ENCODE measurements at regions not wholly inside any gene's neighbourhood (a gene's known extent, or its start where the extent isn't known, plus 50 kb on each side); places are given as distances from the start of the nearest gene placed in this dataset.

DNA sequence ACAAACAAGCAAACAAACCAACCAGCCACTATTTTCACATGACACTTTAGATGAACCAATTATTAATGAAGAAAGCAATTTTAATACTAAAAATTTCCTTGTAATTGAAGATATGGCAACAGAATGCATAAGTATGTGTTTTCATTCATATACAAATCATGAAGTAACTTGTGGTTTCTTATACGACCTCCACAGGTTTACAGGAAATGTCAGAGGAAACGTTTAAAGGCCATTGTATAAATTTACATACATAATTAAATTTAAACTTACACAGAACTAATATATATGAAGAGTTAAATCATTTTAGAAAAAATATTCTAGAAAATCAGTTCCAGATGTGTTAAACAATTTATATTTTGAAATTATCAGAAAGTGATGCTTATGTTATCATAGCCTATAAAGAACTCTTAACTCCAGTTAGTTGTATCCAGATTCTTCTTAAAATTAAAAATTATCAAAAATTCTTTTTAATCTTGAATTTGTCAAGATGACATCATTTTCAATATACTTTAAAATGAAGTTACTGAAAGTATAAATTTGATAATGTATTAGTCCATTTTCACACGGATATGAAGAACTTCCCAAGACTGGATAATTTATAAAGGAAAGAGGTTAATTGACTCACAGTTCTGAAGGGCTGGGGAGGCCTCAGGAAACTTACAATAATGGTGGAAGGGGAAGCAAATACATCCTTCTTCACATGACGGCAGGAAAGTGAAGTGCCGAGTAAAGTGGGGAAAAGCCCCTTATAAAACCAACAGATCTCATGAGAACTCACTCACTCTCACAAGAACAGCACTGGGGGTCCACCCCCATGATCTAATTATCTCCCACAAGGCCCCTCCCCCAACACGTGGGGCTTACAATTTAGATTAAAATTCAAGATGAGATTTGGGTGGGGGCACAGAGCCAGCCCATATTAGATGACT, 192.0 kb downstream of the PIK3R1 start:
- no peak for DNase-seq (ENCODE audit: low read depth in 2 of 2)

DNA sequence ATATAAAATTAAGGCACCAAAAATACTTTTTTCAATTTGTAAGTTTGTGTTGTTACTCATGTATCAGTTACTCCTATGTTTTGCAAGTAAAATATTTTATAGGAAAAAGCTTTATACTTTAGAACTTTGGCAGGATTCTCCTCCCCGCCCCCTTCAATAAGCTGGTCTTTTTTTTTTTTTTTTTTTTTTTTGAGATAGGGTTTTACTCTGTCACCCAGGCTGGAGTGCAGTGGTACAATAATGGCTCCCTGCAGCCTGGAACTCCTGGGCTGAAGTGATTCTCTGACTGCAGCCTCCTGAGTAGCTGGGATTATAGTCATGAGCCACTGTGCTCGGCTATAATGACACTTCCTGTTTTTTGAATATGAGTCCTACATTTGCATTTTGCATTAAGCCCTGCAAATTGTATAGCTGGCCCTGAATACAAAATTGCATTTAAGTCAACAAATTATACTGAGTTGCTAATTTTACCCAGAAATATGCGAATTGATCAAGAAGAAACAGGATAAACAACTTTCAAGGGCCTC, 192.9 kb downstream of the PIK3R1 start:
- DNase-seq (ENCODE audit: low read depth in 2 of 2): no peak

DNA sequence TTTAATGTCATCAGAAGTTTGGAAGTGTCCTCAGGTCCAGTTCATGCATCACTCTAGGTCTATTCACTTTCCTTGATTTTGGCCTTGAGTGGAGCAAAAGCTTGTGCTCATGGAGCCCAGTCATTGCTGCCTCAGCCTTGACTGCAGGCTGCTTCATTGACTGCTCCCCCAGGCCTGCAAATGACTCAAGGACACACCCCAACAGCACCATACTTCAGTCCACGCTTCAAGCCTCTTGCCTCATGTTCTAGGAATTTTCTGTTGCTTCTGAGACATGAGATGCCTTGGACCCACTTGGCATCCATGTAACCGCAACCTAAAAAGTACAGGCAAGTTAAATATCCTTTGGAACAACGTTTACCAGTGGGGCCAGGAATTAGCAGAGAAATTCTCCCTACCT, 193.7 kb downstream of the PIK3R1 start:
- no peak for DNase-seq (ENCODE audit: low read depth in 2 of 2)

DNA sequence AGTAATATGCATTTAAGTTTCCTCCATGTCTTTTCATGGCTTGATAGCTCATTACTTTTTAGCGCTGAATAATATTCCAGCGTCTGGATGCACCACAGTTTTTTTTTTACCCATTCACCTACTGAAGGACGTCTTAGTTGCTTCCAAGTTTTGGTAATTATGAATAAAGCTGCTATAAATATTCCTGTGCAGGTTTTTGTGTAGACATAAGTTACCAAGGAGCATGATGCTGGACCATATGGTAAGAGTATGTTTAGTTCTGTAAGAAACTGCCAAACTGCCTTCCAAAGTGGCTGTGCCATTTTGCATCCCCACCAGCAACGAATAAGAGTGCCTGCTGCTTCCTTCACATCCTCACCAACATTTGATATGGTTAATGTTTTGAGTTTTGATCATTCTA, 195.6 kb downstream of the PIK3R1 start:
- no peak for DNase-seq (ENCODE audit: low read depth in 2 of 2)

DNA sequence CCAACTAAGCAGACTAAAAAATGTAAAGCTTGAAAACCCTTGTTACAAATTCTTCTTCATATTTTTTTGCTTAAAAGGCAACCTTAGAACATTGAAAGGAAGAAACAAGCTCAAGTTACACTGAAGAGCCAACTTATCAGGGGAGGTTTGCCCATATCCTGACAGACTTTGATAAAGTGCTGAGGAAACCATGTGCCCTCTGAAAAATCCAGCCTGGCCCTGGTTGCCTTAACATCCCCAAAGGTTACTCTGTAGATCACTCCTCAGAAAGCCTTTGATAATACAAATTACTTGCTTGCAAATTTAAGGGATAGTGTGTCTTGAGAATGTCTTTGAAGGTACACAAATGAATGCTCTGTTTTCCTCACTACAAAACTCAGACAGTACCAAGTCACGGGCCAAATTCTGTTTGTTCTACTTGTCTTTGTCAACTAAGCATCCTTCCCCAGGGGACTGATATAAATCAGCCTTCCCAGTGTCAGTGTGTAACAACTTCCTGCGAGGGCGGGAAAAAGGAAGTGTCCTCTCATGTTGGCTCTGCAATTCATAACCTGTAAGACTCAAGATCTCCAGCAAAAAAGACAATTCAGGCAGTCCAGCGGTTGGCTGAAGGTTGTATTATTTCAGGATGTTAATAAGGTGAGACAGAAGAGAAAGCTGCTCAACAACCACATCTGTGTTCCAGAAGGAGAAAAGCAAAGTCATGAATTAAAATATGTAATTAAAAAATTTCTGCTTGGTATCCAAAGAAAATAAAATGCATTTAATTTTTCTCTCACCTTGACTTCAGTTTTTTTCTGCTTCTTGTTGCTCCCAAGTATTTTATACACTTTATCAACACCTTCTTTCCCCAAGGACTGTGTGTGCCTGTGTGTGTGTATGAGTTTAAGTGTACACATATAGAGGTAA, 199.9 kb downstream of the PIK3R1 start:
- no peak for DNase-seq (ENCODE audit: low read depth in 2 of 2)

DNA sequence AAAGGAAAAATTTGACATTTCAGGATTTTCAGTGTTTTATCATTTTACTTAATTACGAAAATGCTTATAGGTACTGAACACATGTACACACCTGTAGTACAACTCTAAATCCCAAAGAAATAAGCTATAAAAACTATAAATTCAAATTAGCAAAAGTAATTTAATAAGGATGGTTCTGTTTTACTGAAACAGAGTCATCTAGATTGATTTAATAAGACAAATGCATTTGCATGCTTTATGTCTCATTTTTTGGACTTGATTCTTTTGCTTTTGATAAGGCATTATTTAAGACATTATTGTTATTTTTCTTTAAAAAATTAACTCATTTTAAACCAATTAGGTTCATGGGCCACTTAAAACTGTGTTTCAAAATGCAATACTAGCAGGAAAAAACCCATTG, 201.2 kb downstream of the PIK3R1 start:
- no peak for DNase-seq (ENCODE audit: low read depth in 2 of 2)

DNA sequence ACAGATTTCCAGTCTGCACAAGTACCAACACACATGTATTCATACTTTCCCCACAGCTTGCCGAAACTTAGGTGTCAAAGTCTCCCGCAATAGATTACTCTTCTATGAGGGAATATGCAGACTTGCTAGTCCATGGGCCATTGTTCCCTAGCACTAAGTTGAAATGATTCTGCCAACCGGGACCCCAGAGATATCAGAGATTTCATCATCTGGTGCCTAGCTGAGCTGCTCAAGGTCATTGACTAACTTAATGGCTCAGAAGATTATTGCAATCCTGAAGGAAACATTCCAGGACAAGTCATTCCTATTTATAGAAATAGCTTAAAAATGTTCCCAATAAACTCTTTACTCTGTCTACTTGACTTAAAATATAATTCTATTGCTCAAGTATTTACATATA, 202.6 kb downstream of the PIK3R1 start:
- DNase-seq (ENCODE audit: low read depth in 2 of 2): no peak

DNA sequence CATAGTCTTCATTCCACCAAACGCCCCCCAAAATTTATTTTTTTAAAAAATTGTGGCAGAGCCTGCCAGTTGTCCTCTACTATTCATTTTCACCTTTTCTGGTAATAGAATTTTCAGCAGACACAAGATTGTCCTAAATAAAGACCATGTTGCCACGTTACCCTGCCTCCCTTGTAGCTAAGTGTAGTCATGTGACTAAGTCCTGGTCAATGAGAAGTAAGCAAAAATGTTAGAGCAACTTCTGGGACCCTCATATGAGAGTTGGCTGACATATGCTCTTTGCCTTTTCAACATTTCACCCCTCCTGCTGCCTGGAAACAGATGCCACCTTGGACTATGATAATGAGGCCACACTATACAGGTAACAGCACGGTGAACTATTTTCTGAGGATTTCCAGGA, 203.1 kb downstream of the PIK3R1 start:
- no peak for DNase-seq (ENCODE audit: low read depth in 2 of 2)

DNA sequence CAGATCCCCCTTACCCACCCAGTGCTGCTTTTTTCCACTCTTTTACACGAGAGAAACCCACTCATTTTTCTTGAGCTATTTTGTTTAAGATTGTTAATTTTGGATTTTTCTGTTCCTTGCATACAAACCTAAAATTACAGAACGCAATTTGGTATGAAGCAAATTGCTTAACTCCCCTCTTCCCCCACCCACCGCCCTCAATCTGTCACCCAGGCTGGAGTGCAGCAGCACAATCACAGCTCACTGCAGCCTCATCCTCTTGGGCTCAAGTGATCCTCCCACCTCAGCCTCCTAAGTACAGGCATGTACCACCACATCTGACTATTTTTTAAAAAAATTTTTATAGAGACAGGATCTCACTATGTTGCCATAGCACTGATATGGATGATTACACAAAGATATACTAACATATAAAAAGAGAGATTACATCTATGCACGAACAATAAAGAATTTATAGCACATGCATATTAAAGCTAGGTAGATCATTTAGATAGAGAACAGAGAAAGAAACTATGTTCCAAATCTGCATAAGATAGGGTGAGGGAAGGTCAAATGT, 203.6 kb downstream of the PIK3R1 start:
- DNase-seq (ENCODE audit: low read depth in 2 of 2): no peak

DNA sequence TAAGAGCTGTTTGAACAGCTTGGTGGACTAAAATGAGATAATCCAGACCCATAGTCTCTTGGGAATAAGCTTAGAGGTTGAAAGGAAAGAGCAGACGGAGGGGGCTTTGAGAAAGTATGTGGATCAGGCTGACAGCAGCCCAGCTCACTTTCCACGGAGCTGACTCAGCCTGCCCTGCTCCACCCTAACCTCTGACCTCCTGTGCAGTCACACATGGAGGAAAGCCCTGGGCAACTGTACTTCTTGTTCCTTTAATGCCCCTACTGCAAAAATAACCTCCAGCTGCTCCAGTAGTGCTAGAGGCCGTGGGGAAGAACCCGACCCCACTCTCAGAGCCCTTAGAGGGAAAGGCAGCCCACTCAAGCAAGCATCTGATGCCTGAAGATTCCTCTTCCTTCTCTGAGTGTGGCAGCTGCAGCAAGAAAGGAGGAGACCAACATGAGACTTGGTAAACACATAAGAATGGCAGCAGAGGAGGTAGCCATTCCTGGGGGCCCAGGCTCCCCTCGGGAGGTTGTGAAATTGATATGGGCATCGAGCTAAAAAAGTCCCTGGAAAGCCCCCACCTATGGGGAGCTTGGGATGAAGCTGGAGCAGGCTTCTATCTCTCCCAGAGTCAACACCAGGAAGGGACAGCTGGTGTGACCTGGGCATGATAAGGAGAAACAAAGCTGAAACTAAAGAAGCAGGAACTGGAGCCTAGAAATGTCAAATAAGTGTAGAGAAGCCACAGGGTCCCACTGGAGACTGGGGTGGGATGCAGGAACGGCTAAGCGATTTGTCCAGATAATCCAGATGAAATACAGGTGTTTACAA, 204.3 kb downstream of the PIK3R1 start:
- no peak for DNase-seq (ENCODE audit: low read depth in 2 of 2)

DNA sequence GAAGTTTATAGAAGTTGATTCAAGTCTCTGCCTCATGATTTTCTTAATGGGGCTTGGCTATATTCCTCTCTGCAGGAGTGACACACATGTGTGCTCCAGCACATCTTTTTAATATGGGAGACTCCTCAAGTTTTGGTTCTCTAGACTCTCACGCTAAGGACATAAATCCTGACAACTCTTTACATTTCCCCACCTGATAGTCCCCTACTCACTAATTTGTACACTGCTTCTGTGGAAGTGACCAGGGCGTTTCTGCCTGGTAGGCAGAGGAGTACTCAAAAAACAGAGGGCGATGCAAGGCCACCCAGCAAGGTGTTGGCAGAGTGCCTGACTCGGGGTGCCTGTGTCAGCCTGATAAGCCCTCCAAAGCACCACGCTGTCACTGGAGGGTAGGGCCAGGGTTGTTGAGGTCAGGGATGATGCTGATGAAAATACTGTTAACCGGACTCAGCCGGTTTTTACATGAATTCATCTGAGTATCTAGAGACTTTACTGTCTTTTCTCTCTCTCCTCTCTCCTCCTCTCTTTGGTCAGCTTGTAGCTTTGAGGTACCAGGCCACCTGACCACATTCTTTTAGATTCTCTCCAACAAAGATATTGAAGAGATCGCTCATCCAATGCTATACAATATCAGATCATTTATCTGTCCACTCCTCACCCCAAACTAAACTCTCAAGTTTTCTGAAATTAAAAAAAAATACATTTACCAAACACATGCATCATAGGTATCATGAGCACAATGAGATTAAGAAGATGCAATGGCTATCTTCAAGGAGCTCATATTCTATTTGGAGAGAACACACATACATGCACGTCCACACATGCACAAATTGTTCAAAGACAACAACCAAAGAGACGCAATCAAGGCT, 205.2 kb downstream of the PIK3R1 start:
- DNase-seq (ENCODE audit: low read depth in 2 of 2): no peak

DNA sequence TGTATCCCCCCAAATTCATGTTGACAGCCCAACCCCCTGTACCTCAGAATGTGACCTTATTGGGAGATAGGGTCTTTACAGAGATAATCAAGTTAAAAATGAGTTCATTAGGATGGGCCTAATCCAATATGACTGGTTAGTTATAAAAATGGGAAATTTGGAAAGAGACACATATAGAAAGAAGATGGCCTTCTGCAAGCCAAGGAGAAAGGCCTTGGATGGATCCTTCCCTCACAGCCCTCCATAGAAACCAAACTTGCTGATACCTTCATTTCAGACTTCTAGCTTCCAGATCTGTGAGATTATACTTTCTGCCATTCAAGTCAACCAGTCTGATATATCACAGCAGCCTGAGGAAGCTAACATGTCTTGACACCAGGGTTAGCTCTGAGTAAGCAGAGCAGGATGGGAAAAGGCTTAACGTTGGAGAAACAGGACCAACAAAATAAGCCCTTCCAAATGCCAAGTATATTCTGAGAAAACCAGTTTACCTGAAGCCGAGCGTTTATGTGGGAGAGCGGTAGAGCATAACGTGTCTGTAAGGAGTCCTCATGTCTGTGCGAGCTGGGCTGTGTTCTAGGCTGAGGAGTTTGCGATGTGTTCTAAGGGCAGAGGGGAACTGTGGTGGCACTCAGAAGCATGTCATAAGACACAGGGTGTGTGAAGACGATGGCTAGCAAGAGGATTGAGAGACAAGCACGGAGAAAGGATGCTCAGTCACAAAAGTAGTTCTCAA, 206.1 kb downstream of the PIK3R1 start:
- no peak for DNase-seq (ENCODE audit: low read depth in 2 of 2)

DNA sequence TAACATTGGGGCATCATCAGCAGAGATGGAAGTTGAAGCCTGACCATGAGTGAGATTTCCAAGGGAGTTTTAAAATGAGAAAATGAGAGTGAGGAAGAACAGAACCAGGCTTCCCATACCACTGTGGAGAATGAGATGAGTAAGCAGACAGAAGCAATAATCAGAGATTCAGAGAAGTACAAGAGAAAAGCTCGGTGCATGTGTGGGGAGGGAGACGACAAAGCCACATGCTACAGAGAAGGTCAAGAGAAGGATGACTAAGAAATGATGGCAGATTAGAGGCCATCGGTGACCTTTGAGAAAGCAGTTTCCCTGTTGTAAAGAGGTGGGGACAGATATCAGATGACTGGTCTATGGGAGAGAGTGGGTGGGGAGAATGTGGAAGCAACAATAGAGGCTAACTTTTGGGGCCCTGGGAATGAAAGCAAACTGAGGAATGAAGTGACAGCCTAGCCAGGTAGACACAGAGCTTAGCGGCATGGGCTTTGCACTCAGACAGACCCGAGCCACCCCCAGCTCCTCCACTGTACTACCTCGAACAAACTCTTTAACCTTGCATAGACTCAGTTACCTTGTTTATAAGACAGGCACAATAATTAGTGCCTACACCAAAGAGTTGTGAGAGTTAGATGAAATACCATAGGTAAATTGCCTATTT, 207.7 kb downstream of the PIK3R1 start:
- DNase-seq (ENCODE audit: low read depth in 2 of 2): no peak

DNA sequence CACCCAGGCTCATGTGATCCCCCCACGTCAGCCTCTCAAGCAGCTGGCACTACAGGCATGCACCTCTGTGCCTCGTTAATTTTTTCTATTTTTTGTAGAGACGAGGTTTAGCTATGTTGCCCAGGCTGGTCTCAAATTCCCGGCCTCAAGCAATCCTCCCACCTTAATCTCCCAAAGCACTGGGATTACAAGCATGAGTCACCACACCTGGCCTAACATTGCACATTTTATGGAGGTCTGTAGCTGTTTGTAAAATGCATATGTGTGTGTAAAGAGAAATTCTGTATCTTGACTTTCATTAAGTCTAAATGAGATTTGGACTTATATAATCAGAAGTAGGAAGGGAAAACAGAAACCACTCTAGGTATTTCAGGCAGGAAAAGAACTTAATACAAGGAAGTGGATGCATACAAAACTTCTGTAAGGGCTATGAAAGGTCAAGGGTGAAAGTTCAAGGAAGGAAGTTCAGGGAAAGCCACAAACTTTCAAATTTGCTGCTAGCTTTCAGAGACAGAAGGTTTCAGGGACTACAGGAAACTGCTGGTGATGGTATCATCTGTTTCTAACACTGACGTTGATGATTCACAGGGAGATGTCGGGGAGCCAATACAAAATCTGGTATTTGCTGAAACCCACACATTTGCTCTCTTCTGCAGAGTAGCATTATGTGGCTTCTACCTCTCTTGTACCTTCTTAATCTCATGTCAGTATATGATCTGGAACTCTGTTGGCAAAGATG, 209.4 kb downstream of the PIK3R1 start:
- DNase-seq (ENCODE audit: low read depth in 2 of 2): no peak

DNA sequence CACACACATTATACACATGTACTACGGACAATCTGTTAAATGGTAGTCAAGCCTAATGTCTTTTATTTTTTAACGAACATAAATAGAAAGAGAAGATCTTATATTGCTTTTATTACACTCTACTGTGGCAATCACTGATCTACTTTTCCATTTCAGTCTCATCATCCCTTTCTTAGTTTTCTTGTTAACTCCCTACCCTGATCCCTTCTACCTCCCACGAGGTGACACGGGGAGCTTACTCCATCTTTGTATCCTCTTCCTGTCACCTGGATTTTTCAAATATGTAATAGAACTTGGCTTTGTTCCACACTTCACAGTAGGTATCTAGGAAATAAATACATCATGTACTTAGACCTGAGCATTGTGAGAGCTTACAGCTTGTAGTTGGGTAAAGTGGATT, 211.0 kb downstream of the PIK3R1 start:
- DNase-seq (ENCODE audit: low read depth in 2 of 2): no peak

DNA sequence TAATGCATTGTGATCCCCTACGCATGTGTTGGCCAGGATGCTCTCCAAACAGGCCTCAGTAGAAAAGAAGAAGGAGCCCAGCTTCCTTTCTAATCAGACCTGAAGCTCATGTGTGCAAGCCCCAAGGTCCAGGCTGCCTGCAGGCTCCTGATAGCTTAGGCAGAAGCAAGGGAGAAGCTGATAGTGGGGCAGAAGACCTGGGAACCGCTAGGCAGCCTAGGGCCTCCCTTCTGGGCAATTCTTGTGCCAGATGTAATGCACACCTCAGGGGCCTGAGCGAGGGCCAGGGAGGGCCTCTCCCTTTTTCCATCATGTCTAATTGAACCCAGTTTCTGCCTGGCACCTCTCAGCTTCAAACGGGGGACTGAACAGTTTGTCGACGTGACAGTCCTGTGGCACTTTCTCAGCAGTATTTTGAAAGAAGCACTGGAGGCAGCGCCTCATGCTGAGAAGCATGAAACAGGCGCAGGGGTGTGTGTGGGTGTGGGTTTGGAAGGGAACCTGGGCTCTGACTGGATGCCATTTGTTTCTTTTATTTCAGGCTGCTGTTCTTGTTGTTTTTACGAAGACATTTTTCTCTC, 212.8 kb downstream of the PIK3R1 start:
- no peak for DNase-seq (ENCODE audit: low read depth in 2 of 2)

DNA sequence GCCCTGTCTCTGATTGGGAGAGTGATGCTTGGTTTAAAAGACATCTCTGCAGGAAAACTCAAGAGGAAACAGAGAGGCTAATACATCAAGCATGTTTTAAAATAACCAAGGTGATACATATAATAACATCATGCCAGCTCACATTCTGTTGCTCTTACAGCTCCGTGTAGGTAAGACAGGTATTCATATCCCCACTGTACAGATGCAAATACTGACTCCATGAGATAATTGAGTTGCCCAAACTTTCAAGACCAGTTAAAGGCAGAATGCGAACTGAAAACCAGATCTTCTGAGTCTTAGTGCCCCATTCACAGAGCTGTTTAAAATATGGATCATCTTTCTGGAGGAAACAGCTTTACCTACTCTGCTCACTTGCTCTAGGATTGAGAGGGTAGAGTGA, 214.0 kb downstream of the PIK3R1 start:
- no peak for DNase-seq (ENCODE audit: low read depth in 2 of 2)

DNA sequence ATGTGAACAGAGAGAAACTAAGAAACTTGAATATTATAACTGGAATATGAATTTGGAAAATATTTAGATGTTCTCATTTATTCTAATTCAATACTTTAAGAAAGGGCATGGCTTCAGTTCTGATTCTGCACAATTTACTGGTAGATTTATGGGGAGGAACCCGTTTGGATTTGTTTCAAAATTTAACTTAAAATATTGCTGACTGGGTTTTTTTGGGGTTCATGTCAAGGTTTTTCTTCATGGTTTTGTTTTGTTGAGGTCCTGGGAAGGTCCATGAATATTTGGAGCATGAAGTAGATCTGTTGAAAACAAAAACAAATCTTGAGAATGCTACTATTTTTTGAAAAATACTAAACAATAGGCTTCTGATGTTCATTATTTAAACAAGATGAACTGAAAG, 214.7 kb downstream of the PIK3R1 start:
- no peak for DNase-seq (ENCODE audit: low read depth in 2 of 2)
